GM18873 (cell line): ENCODE measurements at regions not wholly inside any gene's neighbourhood (a gene's known extent, or its start where the extent isn't known, plus 50 kb on each side); places are given as distances from the start of the nearest gene placed in this dataset.

Experiments
- ATAC-seq: cut with Tn5 transposase; IDR thresholded peaks from one replicate; pipeline ENCODE4 v1.9.1; 2021; ENCODE audit warnings: mild to moderate bottlenecking, moderate library complexity, moderate number of reproducible peaks; ENCODE audit not compliant: unreplicated experiment, low FRiP score

- no peak for ATAC-seq
Observed at GRCh38 chr5:133779828-133780475, 167.6 kb upstream of the FSTL4 start.

- no peak for ATAC-seq
Observed at GRCh38 chr5:133778636-133779035, 166.3 kb upstream of the FSTL4 start.

GRCh38 chr5:133777951-133778350 is 165.6 kb upstream of the FSTL4 start:
- ATAC-seq, result no peak

GRCh38 chr5:133775584-133776304 is 163.4 kb upstream of the FSTL4 start:
- ATAC-seq, result no peak

DNA sequence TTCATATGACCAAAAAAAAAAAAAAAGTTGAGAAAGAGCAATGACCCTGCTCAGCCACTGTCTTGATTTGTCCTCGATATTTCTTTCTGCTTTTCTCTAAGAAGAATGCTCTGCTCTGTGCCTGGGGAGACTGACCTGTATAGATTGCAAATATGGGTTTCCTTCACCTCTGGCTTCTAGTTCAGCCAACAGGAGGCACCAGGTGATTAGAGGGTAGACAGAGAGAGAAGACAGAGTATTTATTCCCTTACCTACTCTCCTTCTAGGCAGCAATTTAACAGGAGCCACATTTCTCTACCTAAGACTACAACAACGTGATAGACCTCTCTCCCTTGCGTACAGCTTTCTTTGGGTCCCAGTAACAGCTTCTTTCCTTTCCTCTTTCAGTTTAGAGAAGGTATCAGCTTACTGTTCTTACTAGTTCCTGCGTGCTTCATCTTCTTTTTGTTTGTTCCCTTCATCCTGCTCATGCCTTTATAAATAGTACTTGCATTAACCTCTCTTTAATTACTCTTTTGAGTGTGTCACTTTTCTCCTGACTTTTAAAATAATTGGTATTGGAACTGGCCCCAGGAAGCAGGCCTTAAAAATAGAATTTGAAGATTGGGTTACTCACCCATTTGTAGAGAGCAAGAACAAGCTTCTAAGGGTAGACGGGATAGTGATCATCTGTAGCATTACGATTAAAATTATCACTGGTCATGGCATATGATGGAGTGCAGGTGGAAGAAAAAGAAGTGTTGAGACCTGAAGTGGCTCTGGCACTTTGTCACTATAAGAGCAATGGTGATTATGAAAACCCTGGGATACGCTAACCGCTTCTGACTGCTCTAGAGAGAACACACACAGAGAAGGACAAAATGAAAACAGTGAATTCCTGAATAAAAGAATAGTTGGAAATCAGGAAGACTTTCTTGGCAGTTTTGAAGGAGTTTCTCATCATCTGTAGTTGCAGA is 161.2 kb upstream of the FSTL4 start:
- no peak for ATAC-seq

GRCh38 chr5:133769842-133770241 is 157.5 kb upstream of the FSTL4 start:
- no peak for ATAC-seq

DNA sequence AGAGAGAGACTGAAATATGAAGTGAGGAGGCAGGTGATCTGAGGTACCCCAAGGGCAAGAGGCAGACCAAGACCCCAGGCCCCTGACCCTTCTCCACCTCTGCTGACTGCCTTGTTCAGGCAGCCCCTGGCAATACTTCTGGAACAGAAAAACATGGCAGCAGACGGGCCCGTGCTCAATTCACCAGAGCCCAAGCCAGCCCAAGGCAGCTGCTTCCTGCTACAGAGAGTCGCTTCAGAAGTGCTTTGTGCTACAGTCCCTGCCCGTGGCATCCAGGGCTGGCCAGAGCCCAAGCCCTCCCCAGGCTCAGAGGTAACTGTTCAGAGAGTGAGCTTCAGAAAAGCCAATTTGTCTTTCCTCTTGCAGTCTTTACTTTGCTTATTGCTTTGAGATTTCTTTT is 151.4 kb upstream of the FSTL4 start:
- no peak for ATAC-seq

GRCh38 chr5:133761632-133762031 is 149.3 kb upstream of the FSTL4 start:
- no peak for ATAC-seq

DNA sequence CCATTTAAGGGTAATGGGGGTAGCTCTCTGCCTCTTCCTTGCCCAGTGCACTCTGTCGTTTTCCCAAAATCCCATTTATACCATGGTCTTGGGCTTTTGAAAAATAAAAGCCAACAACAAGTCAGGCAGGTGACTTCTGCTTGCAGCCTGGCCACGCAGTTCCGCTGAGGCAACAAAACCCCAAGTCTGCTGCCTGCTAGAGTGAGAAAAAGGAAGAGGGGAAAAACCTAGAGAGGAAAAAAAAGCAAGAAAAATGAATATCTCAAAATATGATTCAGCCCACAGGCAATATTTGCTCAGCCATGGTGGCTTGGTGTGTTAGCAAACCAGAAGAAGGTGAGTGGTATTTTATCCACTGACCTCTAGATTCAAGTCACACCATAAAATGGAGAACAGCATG is 148.2 kb upstream of the FSTL4 start:
- ATAC-seq, result no peak

- no peak for ATAC-seq
Observed at GRCh38 chr5:133758641-133759040, 146.3 kb upstream of the FSTL4 start.

DNA sequence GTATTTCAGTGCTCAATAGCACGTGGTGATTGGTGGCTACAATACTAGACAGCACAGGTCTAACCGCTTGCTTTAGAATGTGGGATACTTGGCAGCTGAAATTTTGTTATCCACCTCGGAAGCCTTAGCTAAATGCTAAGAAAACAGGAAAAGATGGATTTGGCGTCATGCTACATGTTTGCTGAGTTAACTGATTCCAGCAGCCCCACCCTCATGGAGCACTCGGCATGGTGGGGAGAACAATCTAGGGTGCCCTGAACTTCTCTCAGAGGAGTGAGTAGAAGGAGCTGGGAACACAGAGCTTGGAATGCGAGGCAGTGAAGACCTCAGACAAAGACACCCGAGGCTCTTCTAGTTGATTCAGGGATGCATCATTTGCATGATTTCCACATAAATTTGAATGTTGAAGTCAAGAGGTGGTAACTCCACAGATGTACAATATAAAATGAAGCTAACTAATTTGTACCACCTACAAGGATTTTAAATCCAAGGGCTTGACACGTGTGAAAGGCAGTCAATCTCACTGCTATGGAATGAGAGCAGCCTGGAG is 145.1 kb upstream of the FSTL4 start:
- no peak for ATAC-seq

DNA sequence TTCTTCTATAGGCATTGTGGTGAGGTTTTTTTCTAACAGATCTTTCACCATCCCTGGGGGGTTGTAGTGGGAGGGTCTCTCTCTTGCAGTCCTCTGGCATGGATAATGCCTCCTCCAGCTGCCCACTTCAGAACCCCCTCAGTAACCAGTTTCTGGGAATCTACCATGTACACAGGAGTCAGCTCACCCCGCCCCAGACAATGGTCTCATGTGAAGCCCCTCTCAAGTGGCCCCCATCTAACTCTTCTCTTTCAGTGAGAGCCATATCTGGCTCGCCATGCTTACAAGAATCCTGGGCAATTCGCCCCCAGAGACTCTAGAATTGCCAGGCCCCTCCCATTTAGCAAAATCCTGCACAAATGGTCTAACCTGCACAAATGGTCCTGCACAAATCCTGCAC is 144.4 kb upstream of the FSTL4 start:
- ATAC-seq, result no peak

- ATAC-seq, result no peak
Observed at GRCh38 chr5:133756036-133756435, 143.7 kb upstream of the FSTL4 start.

DNA sequence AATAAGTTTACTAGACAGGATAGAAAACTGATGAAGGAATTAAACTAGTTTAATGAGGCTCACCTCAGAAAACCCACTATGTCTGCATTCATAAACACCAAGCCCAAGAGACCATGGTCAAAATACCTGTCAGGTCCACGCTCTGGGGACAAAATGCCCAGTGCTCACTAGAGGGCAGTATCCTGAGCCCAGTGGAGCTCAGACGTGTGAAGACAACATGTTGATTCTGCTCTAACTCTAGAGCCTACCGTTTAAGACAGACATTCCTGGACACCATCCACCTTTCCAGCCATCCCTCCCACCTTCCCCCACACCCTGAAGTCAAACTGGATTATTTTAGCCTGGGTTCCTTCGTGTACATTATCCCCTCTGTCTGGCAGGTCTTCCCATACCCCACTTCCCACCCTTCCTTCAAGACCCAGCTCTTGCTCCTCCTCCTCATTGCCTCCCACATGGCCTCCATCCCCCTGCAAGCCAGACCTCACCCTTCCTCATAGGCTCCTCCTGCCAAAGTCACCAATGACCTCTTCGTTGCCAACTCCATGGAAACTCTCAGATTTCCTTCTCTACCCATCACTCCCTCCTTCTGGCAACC is 142.3 kb upstream of the FSTL4 start:
- ATAC-seq, result no peak

DNA sequence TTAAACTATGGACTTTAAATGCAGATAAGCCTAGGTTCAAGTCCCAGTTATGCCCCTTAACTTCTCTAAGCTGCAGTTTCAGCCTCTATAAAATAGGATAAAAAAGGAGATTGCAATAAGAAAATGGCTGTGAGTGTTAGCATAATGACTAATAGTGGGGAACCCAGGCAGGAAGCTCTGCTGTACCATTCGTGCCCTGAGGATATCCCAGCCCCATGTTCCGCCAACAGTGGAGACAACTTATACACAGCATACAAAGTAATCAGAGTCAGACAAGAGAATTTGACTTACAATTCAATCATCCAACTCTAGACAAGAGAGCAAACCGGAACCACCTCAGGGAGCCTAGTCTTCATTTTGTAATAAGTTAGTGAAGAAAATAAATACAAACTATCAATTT is 141.5 kb upstream of the FSTL4 start:
- no peak for ATAC-seq

DNA sequence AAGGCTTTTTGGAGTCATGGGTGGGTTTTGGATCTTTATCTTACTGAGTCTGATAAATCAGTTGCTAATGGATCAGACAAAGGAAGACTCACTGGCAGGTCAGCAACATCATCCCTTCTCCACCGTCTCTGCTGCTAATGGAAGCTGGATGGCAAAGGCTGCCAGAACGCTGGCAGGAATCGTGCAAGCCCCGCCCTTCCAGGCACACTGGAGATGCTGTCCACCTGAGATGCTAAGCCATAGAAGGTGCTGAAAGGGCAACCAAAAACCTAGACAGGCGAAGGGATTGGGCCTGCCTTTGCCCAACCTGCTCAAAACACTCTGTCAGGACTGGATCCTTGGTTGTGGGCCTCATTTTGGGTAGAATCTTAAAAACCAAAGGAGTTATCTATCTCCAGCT is 139.5 kb upstream of the FSTL4 start:
- ATAC-seq, result no peak

- no peak for ATAC-seq
Observed at GRCh38 chr5:133751421-133751820, 139.1 kb upstream of the FSTL4 start.

GRCh38 chr5:133750856-133751255 is 138.5 kb upstream of the FSTL4 start:
- no peak for ATAC-seq

- no peak for ATAC-seq
Observed at GRCh38 chr5:133750356-133750755, 138.0 kb upstream of the FSTL4 start.

- no peak for ATAC-seq
Observed at GRCh38 chr5:133749331-133749985, 137.1 kb upstream of the FSTL4 start.
